ENCODE measurements at regions not wholly inside any gene's neighbourhood (a gene's known extent, or its start where the extent isn't known, plus 50 kb on each side); places are given as distances from the start of the nearest gene placed in this dataset.

GRCh38 chr17:55959756-55960155 is 193.5 kb upstream of the ANKFN1 start:
- Histone ChIP-seq H3K4me1 (no peaks in the 10 kb centered on the region), H3K27me3 (replicated peaks in 1 of 7) (no peaks in the 10 kb centered on the region), H3K9me3 (no peaks in the 10 kb centered on the region), H3K27ac (no peak overlapping the region), H3K4me3 (no peak overlapping the region), H3K36me3 (no peaks in the 10 kb centered on the region)
- intact Hi-C loops (cut with DNase I; ENCODE audit: low total_unique reads): no loop called here
- DNase-seq: no peak
- no peak for TF ChIP-seq POLR2A (IDR thresholded peaks at IDR 0.05)
- no peak for TF ChIP-seq CTCF (IDR thresholded peaks at IDR 0.05 in 8 of 11, conservative IDR thresholded peaks at IDR 0.05 in 3 of 11)
- no peak for TF ChIP-seq POLR2AphosphoS5 (IDR thresholded peaks at IDR 0.05)
- 34 to 53% (median 43%) methylated on average over 5 of the region's 5 CpGs for WGBS, 5 donors

GRCh38 chr17:55961386-55961785 is 191.9 kb upstream of the ANKFN1 start:
- TF ChIP-seq CTCF (IDR thresholded peaks at IDR 0.05 in 8 of 11, conservative IDR thresholded peaks at IDR 0.05 in 3 of 11): no peak
- TF ChIP-seq POLR2AphosphoS5 (IDR thresholded peaks at IDR 0.05): no peak
- TF ChIP-seq POLR2A (IDR thresholded peaks at IDR 0.05): no peak
- H3K9me3 ChIP-seq: no peaks in the 10 kb centered on the region
- H3K4me3 ChIP-seq: no peak overlapping the region
- no peaks in the 10 kb centered on the region for H3K36me3 ChIP-seq
- intact Hi-C loops (cut with DNase I; ENCODE audit: low total_unique reads): no loop called here
- no peak for DNase-seq
- WGBS, 5 donors: 84 to 96% (median 90%) methylated on average over 3 of the region's 3 CpGs
- no peak overlapping the region for H3K27ac ChIP-seq
- no peaks in the 10 kb centered on the region for H3K27me3 ChIP-seq (replicated peaks in 1 of 7)
- H3K4me1 ChIP-seq: no peaks in the 10 kb centered on the region

- Histone ChIP-seq H3K27me3 (replicated peaks in 1 of 7) (no peaks in the 10 kb centered on the region), H3K36me3 (no peaks in the 10 kb centered on the region), H3K4me1 (no peaks in the 10 kb centered on the region), H3K4me3 (no peak overlapping the region), H3K9me3 (no peaks in the 10 kb centered on the region), H3K27ac (no peak overlapping the region)
- no peak for TF ChIP-seq CTCF (IDR thresholded peaks at IDR 0.05 in 8 of 11, conservative IDR thresholded peaks at IDR 0.05 in 3 of 11)
- no peak for TF ChIP-seq POLR2AphosphoS5 (IDR thresholded peaks at IDR 0.05)
- TF ChIP-seq POLR2A (IDR thresholded peaks at IDR 0.05): no peak
- DNase-seq: no peak
- 14 to 24% (median 18%) methylated on average over 6 of the region's 6 CpGs for WGBS, 5 donors
- intact Hi-C loops (cut with DNase I; ENCODE audit: low total_unique reads): no loop called here
These were observed 190.3 kb upstream of the ANKFN1 start for GRCh38 chr17:55962951-55963401.

GRCh38 chr17:55964191-55964590 is 189.1 kb upstream of the ANKFN1 start:
- TF ChIP-seq POLR2A (IDR thresholded peaks at IDR 0.05) (no peak), CTCF (IDR thresholded peaks at IDR 0.05 in 8 of 11, conservative IDR thresholded peaks at IDR 0.05 in 3 of 11) (no peak), POLR2AphosphoS5 (IDR thresholded peaks at IDR 0.05) (no peak)
- DNase-seq: no peak

More at GRCh38 chr17:55964191-55964590, 189.1 kb upstream of the ANKFN1 start:
- intact Hi-C loops (cut with DNase I; ENCODE audit: low total_unique reads): no loop called here
- no peak overlapping the region for H3K4me3 ChIP-seq
- H3K27ac ChIP-seq: no peak overlapping the region
- H3K36me3 ChIP-seq: no peaks in the 10 kb centered on the region
- WGBS, 5 donors: 89 to 96% (median 91%) methylated on average over 5 of the region's 5 CpGs
- H3K9me3 ChIP-seq: no peaks in the 10 kb centered on the region
- H3K4me1 ChIP-seq: no peaks in the 10 kb centered on the region
- no peaks in the 10 kb centered on the region for H3K27me3 ChIP-seq (replicated peaks in 1 of 7)

All from spleen (tissue), 11 donors.